Nephron progenitor cell (in vitro differentiated cells): ENCODE measurements at regions not wholly inside any gene's neighbourhood (a gene's known extent, or its start where the extent isn't known, plus 50 kb on each side); places are given as distances from the start of the nearest gene placed in this dataset.

Experiments
- DNase-seq: peaks from one replicate; pipeline ENCODE4 v3.0.0; 2021
- H3K27ac Mint-ChIP-seq: 2 replicates; pipeline ENCODE4 v1.8.0; 2021; ENCODE audit warnings: mild to moderate bottlenecking, moderate library complexity, mixed read lengths
- H3K27me3 Mint-ChIP-seq: 2 replicates; pipeline ENCODE4 v1.8.0; 2021; ENCODE audit warnings: mild to moderate bottlenecking, low read depth, mixed read lengths; ENCODE audit not compliant: poor library complexity
- H3K36me3 Mint-ChIP-seq: 2 replicates; pipeline ENCODE4 v1.8.0; 2021; ENCODE audit warnings: low read depth, mixed read lengths
- H3K4me1 Mint-ChIP-seq: 2 replicates; pipeline ENCODE4 v1.8.0; 2021; ENCODE audit warnings: mixed read lengths
- H3K4me3 Mint-ChIP-seq: 2 replicates; pipeline ENCODE4 v1.8.0; 2021; ENCODE audit warnings: mild to moderate bottlenecking, moderate library complexity, mixed read lengths
- H3K9me3 Mint-ChIP-seq: 2 replicates; pipeline ENCODE4 v1.8.0; 2021; ENCODE audit warnings: mild to moderate bottlenecking, moderate library complexity, mixed read lengths
- CTCF ChIP-seq: fragments of 200-600 bp; sonication (generic); IDR thresholded peaks from 2 replicates; pipeline ENCODE4 v1.5.0; 2021; ENCODE audit warnings: antibody characterized with exemption

- Mint-ChIP-seq H3K27me3 (no peaks in the 10 kb centered on the region), H3K4me3 (no peak overlapping the region), H3K36me3 (no peaks in the 10 kb centered on the region), H3K27ac (no peak overlapping the region), H3K4me1 (no peaks in the 10 kb centered on the region), H3K9me3 (no peaks in the 10 kb centered on the region)
- DNase-seq = no peak
- TF ChIP-seq CTCF = no peak
Observed at GRCh38 chr4:178689926-178690325, 1247.7 kb upstream of the AGA start.

- H3K4me1 Mint-ChIP-seq = no peaks in the 10 kb centered on the region
- H3K4me3 Mint-ChIP-seq = no peak overlapping the region
- H3K9me3 Mint-ChIP-seq = no peaks in the 10 kb centered on the region
- H3K27me3 Mint-ChIP-seq = peaks cover 3% of the 10 kb centered on the region
- TF ChIP-seq CTCF = no peak
- H3K36me3 Mint-ChIP-seq = no peaks in the 10 kb centered on the region
- H3K27ac Mint-ChIP-seq = no peak overlapping the region
- no peak for DNase-seq
Observed at GRCh38 chr4:178693816-178694215, 1251.6 kb upstream of the AGA start.

- Mint-ChIP-seq H3K4me3 (no peak overlapping the region), H3K9me3 (no peaks in the 10 kb centered on the region), H3K36me3 (no peaks in the 10 kb centered on the region), H3K4me1 (no peaks in the 10 kb centered on the region), H3K27ac (no peak overlapping the region), H3K27me3 (peaks cover 4% of the 10 kb centered on the region)
- TF ChIP-seq CTCF = no peak
- no peak for DNase-seq
Observed at GRCh38 chr4:178696515-178696914, 1254.3 kb upstream of the AGA start.

- no peak for DNase-seq
- Mint-ChIP-seq H3K36me3 (no peaks in the 10 kb centered on the region), H3K9me3 (no peaks in the 10 kb centered on the region), H3K27me3 (no peaks in the 10 kb centered on the region), H3K27ac (no peak overlapping the region), H3K4me1 (peaks cover 5% of the 10 kb centered on the region), H3K4me3 (no peak overlapping the region)
- no peak for TF ChIP-seq CTCF
Observed at GRCh38 chr4:178712486-178712885, 1270.2 kb upstream of the AGA start.

GRCh38 chr4:178738026-178738425 lies 1295.8 kb upstream of the AGA start:
- TF ChIP-seq CTCF = no peak
- Mint-ChIP-seq H3K9me3 (no peaks in the 10 kb centered on the region), H3K27me3 (peaks cover 3% of the 10 kb centered on the region), H3K27ac (no peak overlapping the region), H3K4me3 (no peak overlapping the region), H3K36me3 (no peaks in the 10 kb centered on the region), H3K4me1 (no peaks in the 10 kb centered on the region)
- DNase-seq = no peak

GRCh38 chr4:178745203-178745602 lies 1303.0 kb upstream of the AGA start:
- no peak for TF ChIP-seq CTCF
- Mint-ChIP-seq H3K27me3 (no peaks in the 10 kb centered on the region), H3K4me1 (no peaks in the 10 kb centered on the region), H3K9me3 (no peaks in the 10 kb centered on the region), H3K27ac (no peak overlapping the region), H3K4me3 (no peak overlapping the region), H3K36me3 (no peaks in the 10 kb centered on the region)
- DNase-seq = no peak
